ENCODE measurements at regions not wholly inside any gene's neighbourhood (a gene's known extent, or its start where the extent isn't known, plus 50 kb on each side); places are given as distances from the start of the nearest gene placed in this dataset.
"Not testable (repeated sequence)": the region's sequence is repeated elsewhere in the genome, so short reads cannot be mapped to it uniquely, and the experiment has no call there.

DNA sequence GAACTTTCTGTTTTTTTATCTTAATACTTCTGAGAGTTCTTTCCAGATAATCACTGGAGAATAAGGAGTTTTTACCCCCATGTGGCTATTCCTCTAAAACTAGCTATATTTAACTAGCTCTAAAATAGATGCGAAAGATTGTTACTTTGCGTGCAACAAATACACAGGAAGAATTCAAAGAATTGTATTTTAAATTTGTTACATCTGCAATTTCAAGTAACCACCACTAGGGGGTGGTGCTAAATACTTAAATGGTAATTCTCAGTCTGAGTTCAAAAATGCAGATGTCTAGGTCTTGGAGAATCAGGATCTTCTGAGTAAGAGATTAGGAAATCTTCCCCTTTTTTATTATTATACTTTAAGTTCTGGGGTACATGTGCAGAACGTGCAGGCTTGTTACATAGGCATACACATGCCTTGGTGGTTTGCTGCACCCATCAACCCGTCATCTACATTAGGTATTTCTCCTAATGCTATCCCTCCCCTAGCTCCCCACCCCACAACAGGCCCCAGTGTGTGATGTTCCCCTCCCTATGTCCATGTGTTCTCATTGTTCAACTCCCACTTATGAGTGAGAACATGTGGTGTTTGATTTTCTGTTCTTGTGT lies 346.9 kb downstream of the GOLGA6L6 start:
- H4K91ac ChIP-seq (replicated peaks; ENCODE audit: insufficient read length, low read length); H3K23ac ChIP-seq (ENCODE audit: insufficient read length); CTCF ChIA-PET (ENCODE audit: partially characterized antibody); H3K18ac ChIP-seq (ENCODE audit: extremely low read depth, low read length); H4K5ac ChIP-seq (ENCODE audit: insufficient read length, low read depth, low read length); H3K23me2 ChIP-seq (ENCODE audit: low read depth, low read length); H3K4me1 ChIP-seq (replicated peaks in 1 of 4; ENCODE audit: control insufficient read depth in 3 of 4, insufficient read depth in 4 of 4, low read length in 3 of 4); H2BK12ac ChIP-seq (ENCODE audit: low read depth, low read length); H3K4me2 ChIP-seq (ENCODE audit: insufficient read depth in 1 of 2, low read depth in 2 of 2, low read length in 2 of 2); POLR2A ChIA-PET (ENCODE audit: partially characterized antibody); H2BK120ac ChIP-seq (replicated peaks; ENCODE audit: low read depth, low read length); H2BK15ac ChIP-seq (ENCODE audit: low read length); H2BK5ac ChIP-seq (ENCODE audit: low read depth, low read length); H3K79me1 ChIP-seq (ENCODE audit: low read depth, low read length); H3K14ac ChIP-seq (ENCODE audit: insufficient read length); H3K36me3 ChIP-seq (ENCODE audit: control insufficient read depth in 2 of 4, insufficient read depth in 4 of 4, low read length in 3 of 4); H3K9ac ChIP-seq (replicated peaks in 1 of 4; ENCODE audit: extremely low read depth in 1 of 4, low read depth in 3 of 4, low read length in 3 of 4); H4K8ac ChIP-seq (ENCODE audit: extremely low read depth, insufficient read depth, low read length); DNase-seq (ENCODE audit: low read depth in 1 of 2, low spot score in 2 of 2); H3K27me3 ChIP-seq (replicated peaks in 1 of 4; ENCODE audit: control insufficient read depth in 3 of 4, extremely low read depth in 1 of 4, insufficient read depth in 3 of 4, low read length in 3 of 4); H2BK20ac ChIP-seq (ENCODE audit: low read length); H3K56ac ChIP-seq (replicated peaks; ENCODE audit: insufficient read length, low read depth, low read length); H3K4ac ChIP-seq (replicated peaks; ENCODE audit: insufficient read length, low read depth, low read length); H3K4me3 ChIP-seq (ENCODE audit: extremely low read depth in 1 of 4, insufficient read depth in 2 of 4, low read depth in 3 of 4, low read length in 4 of 4); H3K79me2 ChIP-seq (ENCODE audit: control insufficient read depth in 1 of 2, insufficient read depth in 2 of 2, low read length in 2 of 2); H2AK5ac ChIP-seq (ENCODE audit: low read depth, low read length); FAIRE-seq; H4K20me1 ChIP-seq (replicated peaks in 1 of 2; ENCODE audit: control insufficient read depth in 1 of 2, insufficient read depth in 2 of 2, low read length in 2 of 2); H2AFZ ChIP-seq (ENCODE audit: low read length); H3K27ac ChIP-seq (ENCODE audit: low read depth, low read length): not testable (repeated sequence)
- 90% methylated on average over 3 of the region's 4 CpGs; no CpG with 5 or more reads in 1 of the 2 experiments for WGBS, 2 experiments (ENCODE audit: extremely low coverage in 1 of 2, insufficient coverage in 1 of 2, insufficient read length in 1 of 2, insufficient replicate concordance in 2 of 2, low coverage in 1 of 2, low lambda C conversion rate in 2 of 2, missing lambda C conversion rate in 1 of 2)
- peaks cover 9 to 11% of the 10 kb centered on the region in 2 experiments; a peak in 3 of 4 replicates for H3K9me3 ChIP-seq (ENCODE audit: insufficient read depth in 2 of 2, low read depth in 1 of 2, low read length in 1 of 2)
